ENCODE measurements at regions not wholly inside any gene's neighbourhood (a gene's known extent, or its start where the extent isn't known, plus 50 kb on each side); places are given as distances from the start of the nearest gene placed in this dataset.
A peak's percentile ranks its signal among the peaks of the same experiment; 100 is the strongest.

- no peak overlapping the region for H3K4me3 ChIP-seq (ENCODE audit: low read depth, low read length)
- no peak for DNase-seq (ENCODE audit: low read depth)
Measured at GRCh38 chr10:123303581-123304337, 149.6 kb downstream of the BUB3 start.

- no peak overlapping the region for H3K4me3 ChIP-seq (ENCODE audit: low read depth, low read length)
- DNase-seq (ENCODE audit: low read depth) = no peak
Measured at GRCh38 chr10:123305671-123306070, 151.5 kb downstream of the BUB3 start.

GRCh38 chr10:123306290-123306689 is 152.1 kb downstream of the BUB3 start:
- no peak for DNase-seq (ENCODE audit: low read depth)
- H3K4me3 ChIP-seq (ENCODE audit: low read depth, low read length) = no peak overlapping the region

GRCh38 chr10:123309731-123310130 is 155.5 kb downstream of the BUB3 start:
- no peak overlapping the region for H3K4me3 ChIP-seq (ENCODE audit: low read depth, low read length)
- peak; percentile 53 for DNase-seq (ENCODE audit: low read depth)

- no peak overlapping the region for H3K4me3 ChIP-seq (ENCODE audit: low read depth, low read length)
- no peak for DNase-seq (ENCODE audit: low read depth)
Measured at GRCh38 chr10:123316776-123317175, 162.6 kb downstream of the BUB3 start.

GRCh38 chr10:123318516-123318915 is 164.3 kb downstream of the BUB3 start:
- DNase-seq (ENCODE audit: low read depth) = no peak
- H3K4me3 ChIP-seq (ENCODE audit: low read depth, low read length) = no peak overlapping the region

GRCh38 chr10:123320091-123320490 is 165.9 kb downstream of the BUB3 start:
- no peak for DNase-seq (ENCODE audit: low read depth)
- H3K4me3 ChIP-seq (ENCODE audit: low read depth, low read length) = no peak overlapping the region

- no peak overlapping the region for H3K4me3 ChIP-seq (ENCODE audit: low read depth, low read length)
- DNase-seq (ENCODE audit: low read depth) = no peak
Measured at GRCh38 chr10:123323884-123324283, 169.7 kb downstream of the BUB3 start.

GRCh38 chr10:123325663-123326190 is 171.5 kb downstream of the BUB3 start:
- DNase-seq (ENCODE audit: low read depth) = no peak
- H3K4me3 ChIP-seq (ENCODE audit: low read depth, low read length) = no peak overlapping the region

GRCh38 chr10:123326674-123327073 is 172.5 kb downstream of the BUB3 start:
- H3K4me3 ChIP-seq (ENCODE audit: low read depth, low read length) = no peak overlapping the region
- no peak for DNase-seq (ENCODE audit: low read depth)

GRCh38 chr10:123327450-123327849 is 173.2 kb downstream of the BUB3 start:
- no peak for DNase-seq (ENCODE audit: low read depth)
- no peak overlapping the region for H3K4me3 ChIP-seq (ENCODE audit: low read depth, low read length)

- H3K4me3 ChIP-seq (ENCODE audit: low read depth, low read length) = no peak overlapping the region
- no peak for DNase-seq (ENCODE audit: low read depth)
Measured at GRCh38 chr10:123327896-123328295, 173.7 kb downstream of the BUB3 start.

GRCh38 chr10:123331438-123331837 is 177.2 kb downstream of the BUB3 start:
- H3K4me3 ChIP-seq (ENCODE audit: low read depth, low read length) = no peak overlapping the region
- no peak for DNase-seq (ENCODE audit: low read depth)

- DNase-seq (ENCODE audit: low read depth) = no peak
- no peak overlapping the region for H3K4me3 ChIP-seq (ENCODE audit: low read depth, low read length)
Measured at GRCh38 chr10:123346581-123346980, 192.4 kb downstream of the BUB3 start.

GRCh38 chr10:123348691-123349572 is 194.7 kb downstream of the BUB3 start:
- DNase-seq (ENCODE audit: low read depth) = no peak

GRCh38 chr10:123351715-123352114 is 197.5 kb downstream of the BUB3 start:
- H3K4me3 ChIP-seq (ENCODE audit: low read depth, low read length) = no peak overlapping the region
- no peak for DNase-seq (ENCODE audit: low read depth)

More at GRCh38 chr10:123348691-123349572, 194.7 kb downstream of the BUB3 start:
- H3K4me3 ChIP-seq (ENCODE audit: low read depth, low read length) = no peak overlapping the region

- H3K4me3 ChIP-seq (ENCODE audit: low read depth, low read length) = no peak overlapping the region
- no peak for DNase-seq (ENCODE audit: low read depth)
Measured at GRCh38 chr10:123354521-123354920, 200.3 kb downstream of the BUB3 start.

- DNase-seq (ENCODE audit: low read depth) = no peak
- no peak overlapping the region for H3K4me3 ChIP-seq (ENCODE audit: low read depth, low read length)
Measured at GRCh38 chr10:123355748-123356481, 201.7 kb downstream of the BUB3 start.

GRCh38 chr10:123356799-123357198 is 202.6 kb downstream of the BUB3 start:
- H3K4me3 ChIP-seq (ENCODE audit: low read depth, low read length) = no peak overlapping the region
- DNase-seq (ENCODE audit: low read depth) = no peak

All from skeletal muscle cell (primary cell).